CD4-positive, alpha-beta T cell (primary cell): ENCODE measurements at regions not wholly inside any gene's neighbourhood (a gene's known extent, or its start where the extent isn't known, plus 50 kb on each side); places are given as distances from the start of the nearest gene placed in this dataset.

ENCODE experiments used
- ATAC-seq: fragments of 200-7000 bp; cut with Tn5 transposase; one replicate; pipeline ENCODE4 v1.10.0; 2022; ENCODE audit warnings: mild to moderate bottlenecking; ENCODE audit not compliant: poor library complexity
- CTCF ChIA-PET: fragments of 350-600 bp; sonication (Branson Sonifier 250); formaldehyde crosslinking; loops from one replicate; lab custom pipeline; 2021; ENCODE audit warnings: antibody characterized with exemption, inconsistent platforms; lab: Charles Lee
- POLR2A ChIA-PET: fragments of 350-600 bp; sonication (Branson Sonifier 250); formaldehyde crosslinking; loops from one replicate; lab custom pipeline; 2021; ENCODE audit warnings: antibody characterized with exemption, inconsistent platforms; lab: Charles Lee
- DNase-seq, 14 experiments: peaks; one replicate each; pipeline ENCODE4 v3.0.0-alpha.2; 2013 to 2020; ENCODE audit warnings: mixed read lengths in 2 of 14
- H3K27ac ChIP-seq, 2 donors: one replicate each; pipeline versions ENCODE4 v1.5.1 to v1.7.0; 2013; ENCODE audit warnings: low read length in 2 of 2, low read depth in 1 of 2, mild to moderate bottlenecking in 1 of 2
- H3K27me3 ChIP-seq, 2 experiments: 1 replicate in 1 of 2; 2 replicates in 1 of 2; pipeline versions ENCODE4 v1.6.1 to v1.7.0; 2013; ENCODE audit warnings: low read length in 2 of 2, control low read depth in 1 of 2, mild to moderate bottlenecking in 1 of 2, moderate library complexity in 1 of 2; ENCODE audit not compliant: insufficient read depth in 2 of 2, control insufficient read depth in 1 of 2
- H3K36me3 ChIP-seq: one replicate; pipeline ENCODE4 v1.6.1; 2013; ENCODE audit warnings: low read length, control low read depth; ENCODE audit not compliant: insufficient read depth
- H3K4me1 ChIP-seq: one replicate; pipeline ENCODE4 v1.6.1; 2013; ENCODE audit warnings: low read length, control low read depth; ENCODE audit not compliant: insufficient read depth
- H3K4me3 ChIP-seq: one replicate; pipeline ENCODE4 v1.5.1; 2013; ENCODE audit warnings: mild to moderate bottlenecking, low read length, moderate library complexity
- H3K9me3 ChIP-seq, 2 experiments: 1 replicate in 1 of 2; 2 replicates in 1 of 2; pipeline versions ENCODE4 v1.6.1 to v1.7.0; 2013; ENCODE audit warnings: low read length in 2 of 2, mild to moderate bottlenecking in 2 of 2, control low read depth in 1 of 2, moderate library complexity in 1 of 2; ENCODE audit not compliant: control insufficient read depth in 1 of 2, insufficient read depth in 1 of 2
- H3K27ac Mint-ChIP-seq: one replicate; pipeline ENCODE4 v1.8.0; 2020; ENCODE audit warnings: mixed read lengths
- H3K27me3 Mint-ChIP-seq: one replicate; pipeline ENCODE4 v1.8.0; 2021; ENCODE audit warnings: mixed read lengths
- H3K36me3 Mint-ChIP-seq: one replicate; pipeline ENCODE4 v1.8.0; 2021; ENCODE audit warnings: low read depth, mixed read lengths
- H3K4me1 Mint-ChIP-seq: one replicate; pipeline ENCODE4 v1.8.0; 2021; ENCODE audit warnings: low read depth, mixed read lengths
- H3K4me3 Mint-ChIP-seq: one replicate; pipeline ENCODE4 v1.8.0; 2020; ENCODE audit warnings: mild to moderate bottlenecking, mixed read lengths
- H3K9me3 Mint-ChIP-seq: one replicate; pipeline ENCODE4 v1.8.0; 2020; ENCODE audit warnings: mixed read lengths
- intact Hi-C, 2 experiments: fragments of 100-400 bp; cut with DNase I in 1 of 2; cut with micrococcal nuclease in 1 of 2; formaldehyde crosslinking; loops; one replicate each; pipeline versions ENCODE4 v1.15.1 to v1.9.0; 2023 to 2025; cut with DNase I, micrococcal nuclease
- TF ChIP-seq, protein P1 (sequence below): fragments of 200-600 bp; IDR thresholded peaks from one replicate; pipeline ENCODE4 v1.8.0; 2022; ENCODE audit warnings: antibody characterized with exemption, mild to moderate bottlenecking

DNA sequence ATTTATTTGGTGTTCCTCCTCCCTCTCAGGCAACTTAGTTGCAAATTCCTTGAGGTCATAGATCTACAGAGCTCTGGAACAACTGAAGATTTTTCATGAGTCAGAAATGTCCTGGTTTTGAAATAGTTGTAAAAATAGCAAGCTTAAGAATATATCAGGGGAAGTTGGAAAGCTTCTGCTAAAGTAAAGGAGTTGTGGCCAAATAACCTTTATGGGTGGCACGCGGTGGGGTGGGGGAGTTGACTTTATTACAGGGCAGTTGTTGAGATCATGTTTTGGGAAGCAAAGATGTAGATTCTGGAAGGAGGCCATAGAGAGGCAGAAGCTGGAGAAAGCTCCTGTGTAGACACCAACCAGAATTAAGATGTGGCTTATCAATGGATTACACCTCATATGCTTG is 326.0 kb upstream of the MTPN start:
- no peak for ATAC-seq
- Mint-ChIP-seq H3K4me3 (no peak overlapping the region), H3K27me3 (no peaks in the 10 kb centered on the region), H3K4me1 (no peaks in the 10 kb centered on the region), H3K27ac (no peak overlapping the region), H3K9me3 (peaks cover 17% of the 10 kb centered on the region), H3K36me3 (no peaks in the 10 kb centered on the region)
- H3K9me3 ChIP-seq, result peaks cover 0 to 4% of the 10 kb centered on the region in 2 experiments
- intact Hi-C loops, result no loop called here
- H3K36me3 ChIP-seq, result no peaks in the 10 kb centered on the region
- no peak for DNase-seq
- H3K27me3 ChIP-seq, result no peaks in the 10 kb centered on the region
- no peaks in the 10 kb centered on the region for H3K4me1 ChIP-seq
- POLR2A ChIA-PET, result no interaction called here
- CTCF ChIA-PET, result interaction anchor here (0.7 kb wide), 1 partner anchor 9 kb away, joined by 3 read pairs; no protein-coding TSS in a partner anchor
- no peak overlapping the region for H3K27ac ChIP-seq
- TF ChIP-seq, protein P1, sequence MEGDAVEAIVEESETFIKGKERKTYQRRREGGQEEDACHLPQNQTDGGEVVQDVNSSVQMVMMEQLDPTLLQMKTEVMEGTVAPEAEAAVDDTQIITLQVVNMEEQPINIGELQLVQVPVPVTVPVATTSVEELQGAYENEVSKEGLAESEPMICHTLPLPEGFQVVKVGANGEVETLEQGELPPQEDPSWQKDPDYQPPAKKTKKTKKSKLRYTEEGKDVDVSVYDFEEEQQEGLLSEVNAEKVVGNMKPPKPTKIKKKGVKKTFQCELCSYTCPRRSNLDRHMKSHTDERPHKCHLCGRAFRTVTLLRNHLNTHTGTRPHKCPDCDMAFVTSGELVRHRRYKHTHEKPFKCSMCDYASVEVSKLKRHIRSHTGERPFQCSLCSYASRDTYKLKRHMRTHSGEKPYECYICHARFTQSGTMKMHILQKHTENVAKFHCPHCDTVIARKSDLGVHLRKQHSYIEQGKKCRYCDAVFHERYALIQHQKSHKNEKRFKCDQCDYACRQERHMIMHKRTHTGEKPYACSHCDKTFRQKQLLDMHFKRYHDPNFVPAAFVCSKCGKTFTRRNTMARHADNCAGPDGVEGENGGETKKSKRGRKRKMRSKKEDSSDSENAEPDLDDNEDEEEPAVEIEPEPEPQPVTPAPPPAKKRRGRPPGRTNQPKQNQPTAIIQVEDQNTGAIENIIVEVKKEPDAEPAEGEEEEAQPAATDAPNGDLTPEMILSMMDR, result no peak
- H3K4me3 ChIP-seq, result no peak overlapping the region

DNA sequence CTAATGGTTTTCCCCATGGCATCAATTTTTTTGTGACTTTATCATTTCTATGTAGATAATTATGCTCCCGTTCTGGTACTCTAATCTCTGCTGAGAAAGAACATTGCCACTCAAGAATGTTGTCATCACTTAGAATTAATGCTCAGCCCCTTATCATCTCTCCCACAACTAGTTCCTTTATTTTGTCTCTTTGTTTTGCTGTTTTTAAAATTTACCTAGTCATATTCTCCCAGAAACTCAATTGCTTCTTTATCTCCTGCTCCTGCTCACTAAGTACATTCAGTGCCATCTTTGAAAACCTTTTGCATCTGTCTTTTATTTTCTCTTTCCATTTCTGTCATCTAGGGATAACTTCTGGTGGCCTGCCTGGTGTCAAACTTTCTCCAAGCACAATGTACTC is 324.9 kb upstream of the MTPN start:
- no peaks in the 10 kb centered on the region for H3K4me1 Mint-ChIP-seq
- intact Hi-C loops, result no loop called here
- peaks cover 19% of the 10 kb centered on the region for H3K9me3 Mint-ChIP-seq
- H3K36me3 ChIP-seq, result no peaks in the 10 kb centered on the region
- POLR2A ChIA-PET, result no interaction called here
- H3K9me3 ChIP-seq, result peaks cover 0 to 4% of the 10 kb centered on the region in 2 experiments
- DNase-seq (no peak), ATAC-seq (no peak)
- no peak overlapping the region for H3K27ac Mint-ChIP-seq
- H3K4me3 Mint-ChIP-seq, result no peak overlapping the region
- no peaks in the 10 kb centered on the region for H3K36me3 Mint-ChIP-seq
- no peaks in the 10 kb centered on the region for H3K27me3 Mint-ChIP-seq
- CTCF ChIA-PET, result no interaction called here
- H3K27me3 ChIP-seq, result no peaks in the 10 kb centered on the region
- TF ChIP-seq, protein P1, result no peak
- no peak overlapping the region for H3K27ac ChIP-seq
- H3K4me3 ChIP-seq, result no peak overlapping the region
- H3K4me1 ChIP-seq, result no peaks in the 10 kb centered on the region

DNA sequence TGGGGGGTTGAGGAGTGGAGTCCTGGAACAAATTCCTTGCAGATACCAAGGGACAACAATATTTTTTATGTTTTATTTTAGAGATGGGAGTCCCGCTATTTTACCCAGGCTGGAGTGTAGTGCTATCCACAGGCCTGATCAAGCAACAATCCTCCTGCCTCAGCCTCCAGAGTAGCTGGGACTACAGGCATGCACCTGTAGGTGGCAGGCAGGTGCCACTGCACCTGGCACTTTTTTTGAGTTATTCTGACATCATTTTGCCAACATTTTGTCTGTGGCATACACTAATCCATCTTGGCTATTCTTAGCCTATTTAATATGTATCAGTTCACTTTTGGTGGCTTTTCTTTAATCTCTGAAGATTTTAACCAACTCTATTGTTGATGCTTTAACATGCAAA is 317.8 kb upstream of the MTPN start:
- H3K36me3 ChIP-seq, result no peaks in the 10 kb centered on the region
- CTCF ChIA-PET, result no interaction called here
- no peak for ATAC-seq
- H3K4me1 ChIP-seq, result no peaks in the 10 kb centered on the region
- TF ChIP-seq, protein P1, result no peak
- intact Hi-C loops, result no loop called here
- no peaks in the 10 kb centered on the region for H3K27me3 ChIP-seq
- H3K4me3 Mint-ChIP-seq, result no peak overlapping the region
- H3K27ac ChIP-seq, result no peak overlapping the region
- no peak for DNase-seq
- peaks cover 0 to 6% of the 10 kb centered on the region in 2 experiments for H3K9me3 ChIP-seq
- POLR2A ChIA-PET, result no interaction called here
- H3K9me3 Mint-ChIP-seq, result peaks cover 8% of the 10 kb centered on the region
- no peaks in the 10 kb centered on the region for H3K4me1 Mint-ChIP-seq
- H3K4me3 ChIP-seq, result no peak overlapping the region
- no peak overlapping the region for H3K27ac Mint-ChIP-seq
- no peaks in the 10 kb centered on the region for H3K36me3 Mint-ChIP-seq
- H3K27me3 Mint-ChIP-seq, result no peaks in the 10 kb centered on the region
